ENCODE measurements at regions not wholly inside any gene's neighbourhood (a gene's known extent, or its start where the extent isn't known, plus 50 kb on each side); places are given as distances from the start of the nearest gene placed in this dataset.

DNA sequence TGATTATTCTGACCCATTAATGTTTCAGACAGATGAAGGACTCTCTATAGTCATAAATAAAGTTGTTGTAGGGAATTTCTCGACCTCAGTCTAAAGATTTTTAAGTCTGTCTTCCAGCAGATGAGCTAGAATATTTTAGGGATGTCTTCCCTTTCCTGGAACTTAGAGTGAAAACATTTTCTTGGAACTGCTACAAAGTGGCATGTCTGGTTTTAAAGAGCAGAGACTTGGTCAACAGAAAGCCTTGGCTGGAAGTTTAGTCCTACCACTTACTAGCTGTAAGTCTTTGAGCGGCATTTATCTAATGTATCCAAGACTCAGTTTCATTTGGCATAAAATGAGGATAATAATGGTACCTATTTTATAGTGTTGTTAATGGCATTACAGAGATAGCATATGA, 120.0 kb upstream of the TGFBR2 start:
- TF ChIP-seq EZH2 (IDR thresholded peaks at IDR 0.05; ENCODE audit: low read depth, low read length, severe bottlenecking) (no peak), SIN3A (conservative IDR thresholded peaks at IDR 0.05 in 1 of 2, IDR thresholded peaks at IDR 0.05 in 1 of 2; ENCODE audit: low read depth in 1 of 2, low read length in 2 of 2) (no peak), E2F6 (IDR thresholded peaks at IDR 0.05) (no peak), CTCF (IDR thresholded peaks at IDR 0.05; ENCODE audit: control extremely low read depth in 1 of 3, insufficient read depth in 1 of 3, low read depth in 1 of 3, low read length in 3 of 3) (no peak), ATF3 (IDR thresholded peaks at IDR 0.05; ENCODE audit: insufficient read depth, low read depth, low read length) (no peak), SIRT6 (IDR thresholded peaks at IDR 0.05; ENCODE audit: low read length) (no peak), RNF2 (IDR thresholded peaks at IDR 0.05; ENCODE audit: borderline replicate concordance, low read depth, low read length, missing control alignments, poor library complexity, severe bottlenecking) (no peak), POLR2AphosphoS5 (IDR thresholded peaks at IDR 0.05; ENCODE audit: low read depth, low read length) (no peak), HDAC6 (IDR thresholded peaks at IDR 0.05; ENCODE audit: low read depth, low read length) (no peak), EP300 (IDR thresholded peaks at IDR 0.05; ENCODE audit: borderline replicate concordance in 1 of 2, low read depth in 2 of 2, low read length in 2 of 2) (no peak), PHF8 (conservative IDR thresholded peaks at IDR 0.05; ENCODE audit: low read depth, low read length) (no peak), POLR2A (IDR thresholded peaks at IDR 0.05; ENCODE audit: control extremely low read depth in 1 of 2, low read depth in 2 of 2, low read length in 2 of 2) (no peak)
